Lower lobe of right lung (tissue), 2 donors: ENCODE measurements at regions not wholly inside any gene's neighbourhood (a gene's known extent, or its start where the extent isn't known, plus 50 kb on each side); places are given as distances from the start of the nearest gene placed in this dataset.

Experiments used
- ATAC-seq, 2 donors: fragments of 200-7000 bp; cut with Tn5 transposase; one replicate each; pipeline ENCODE4 v1.9.1; 2020 to 2022; ENCODE audit warnings: mild to moderate bottlenecking in 2 of 2, moderate library complexity in 2 of 2
- DNase-seq: peaks from one replicate; pipeline ENCODE4 v3.0.0-alpha.2; 2020
- H3K27ac ChIP-seq: fragments of 200-600 bp; one replicate; pipeline ENCODE4 v1.8.0; 2022
- H3K27me3 ChIP-seq: fragments of 200-600 bp; one replicate; pipeline ENCODE4 v1.8.0; 2022; ENCODE audit warnings: low read depth
- H3K36me3 ChIP-seq: fragments of 200-600 bp; one replicate; pipeline ENCODE4 v1.8.0; 2022; ENCODE audit warnings: mild to moderate bottlenecking
- H3K4me1 ChIP-seq: fragments of 200-600 bp; one replicate; pipeline ENCODE4 v1.8.0; 2022
- H3K4me3 ChIP-seq: fragments of 200-600 bp; one replicate; pipeline ENCODE4 v1.8.0; 2022; ENCODE audit warnings: mild to moderate bottlenecking
- H3K9me3 ChIP-seq: fragments of 200-600 bp; one replicate; pipeline ENCODE4 v1.8.0; 2022
- CTCF ChIP-seq: fragments of 200-600 bp; IDR thresholded peaks from one replicate; pipeline ENCODE4 v1.8.0; 2022; ENCODE audit warnings: antibody characterized with exemption, mild to moderate bottlenecking
- intact Hi-C: fragments of 100-400 bp; cut with DNase I; formaldehyde crosslinking; loops from one replicate; pipeline ENCODE4 v1.11.0; 2022
- donor health status: DM: no; HTN: yes; CAD: no; lungs with severe emphysema.

DNA sequence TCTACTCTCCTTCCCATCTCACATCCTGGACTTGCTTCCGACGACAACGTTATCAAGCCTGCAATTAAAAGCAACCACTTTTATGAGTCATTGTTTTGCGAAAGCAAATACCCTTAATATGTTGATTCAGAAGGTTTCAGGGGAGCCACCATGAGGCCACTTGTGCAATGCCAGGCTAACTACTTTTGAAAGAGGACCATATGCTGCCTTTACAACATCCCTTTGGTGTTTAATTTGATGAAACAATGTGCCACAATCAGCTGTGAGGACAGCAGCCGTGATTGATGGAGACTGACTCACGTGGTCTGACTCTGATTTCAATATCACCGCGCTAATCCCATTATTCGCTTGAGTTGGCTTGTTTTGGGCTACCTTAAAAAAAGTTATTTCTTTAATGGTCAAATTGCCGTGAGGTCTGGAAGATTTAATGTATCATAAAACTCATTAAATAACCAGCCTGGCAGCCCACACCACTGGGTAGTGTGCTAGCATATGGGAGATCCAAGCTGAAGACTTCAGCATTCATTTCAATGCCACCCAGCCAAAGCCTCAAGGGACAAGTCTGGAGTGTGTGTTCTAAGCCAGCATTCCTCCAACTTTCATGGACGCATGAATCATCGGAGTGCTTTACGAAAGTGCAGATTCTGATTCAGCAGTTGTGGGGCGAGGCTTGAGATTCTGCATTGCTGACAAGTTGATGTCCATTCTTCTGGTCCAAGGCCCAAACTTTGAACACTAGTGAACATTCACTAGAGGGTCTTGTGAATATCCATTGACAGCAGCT is 73.3 kb upstream of the PAXBP1 start:
- ATAC-seq (no peak), DNase-seq (no peak)
- no peak overlapping the region for H3K4me3 ChIP-seq
- no peaks in the 10 kb centered on the region for H3K9me3 ChIP-seq
- H3K27me3 ChIP-seq: no peaks in the 10 kb centered on the region
- no peak overlapping the region for H3K27ac ChIP-seq
- H3K36me3 ChIP-seq: no peaks in the 10 kb centered on the region
- no peaks in the 10 kb centered on the region for H3K4me1 ChIP-seq
- intact Hi-C loops: no loop called here
- TF ChIP-seq CTCF: no peak

- intact Hi-C loops: no loop called here
- H3K4me1 ChIP-seq: peaks cover 11% of the 10 kb centered on the region
- no peaks in the 10 kb centered on the region for H3K36me3 ChIP-seq
- H3K27ac ChIP-seq: no peak overlapping the region
- no peaks in the 10 kb centered on the region for H3K9me3 ChIP-seq
- ATAC-seq: peak in 1 of 2 donors; percentile 11
- H3K27me3 ChIP-seq: no peaks in the 10 kb centered on the region
- no peak for TF ChIP-seq CTCF
- DNase-seq: no peak
- no peak overlapping the region for H3K4me3 ChIP-seq
Measured at GRCh38 chr21:32858628-32859027, 87.1 kb upstream of the PAXBP1 start.

DNA sequence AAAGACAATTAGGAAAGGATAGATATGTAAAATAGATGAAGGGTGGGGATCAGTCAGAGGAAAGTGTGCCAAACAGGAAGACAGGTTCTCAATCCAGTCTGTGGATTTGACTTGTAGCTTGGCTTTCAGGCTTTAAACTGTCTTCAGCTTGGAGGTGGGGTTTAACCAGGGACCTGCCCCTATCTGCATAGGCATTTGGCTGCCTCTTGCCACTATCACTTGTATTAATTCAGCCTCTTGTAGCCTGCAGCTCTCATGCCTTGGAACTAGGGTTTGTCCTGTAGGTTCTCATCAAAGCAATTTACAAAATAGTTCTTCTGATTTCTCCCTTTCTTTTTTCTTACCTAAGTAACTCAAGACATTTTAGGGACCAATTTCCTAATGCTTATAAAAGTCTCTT is 88.8 kb upstream of the PAXBP1 start:
- H3K4me1 ChIP-seq: peaks cover 11% of the 10 kb centered on the region
- H3K36me3 ChIP-seq: no peaks in the 10 kb centered on the region
- intact Hi-C loops: no loop called here
- no peak for TF ChIP-seq CTCF
- DNase-seq: no peak
- H3K27me3 ChIP-seq: no peaks in the 10 kb centered on the region
- no peak overlapping the region for H3K4me3 ChIP-seq
- ATAC-seq: no peak
- no peak overlapping the region for H3K27ac ChIP-seq
- H3K9me3 ChIP-seq: no peaks in the 10 kb centered on the region

DNA sequence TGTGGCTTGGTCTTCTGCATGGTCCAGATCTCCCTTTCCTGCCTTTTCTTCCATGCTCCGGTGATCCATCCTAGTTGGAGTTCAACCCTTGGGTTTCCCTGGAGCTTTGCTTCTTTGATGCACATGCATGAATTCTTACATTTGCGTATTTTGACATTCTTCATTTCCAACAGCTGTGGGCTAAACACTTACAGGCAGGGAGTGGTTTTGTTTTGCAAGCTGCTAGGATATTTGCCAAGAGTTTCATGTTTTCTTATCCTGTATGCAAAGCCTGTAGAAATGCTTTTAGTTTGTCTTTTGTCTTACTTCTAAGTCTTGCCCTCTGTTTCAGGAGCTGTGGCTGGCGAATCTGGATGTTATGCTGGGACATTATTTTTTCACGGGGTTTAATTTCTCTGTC is 90.3 kb upstream of the PAXBP1 start:
- peaks cover 11% of the 10 kb centered on the region for H3K4me1 ChIP-seq
- no peak for DNase-seq
- H3K27ac ChIP-seq: no peak overlapping the region
- H3K4me3 ChIP-seq: no peak overlapping the region
- TF ChIP-seq CTCF: no peak
- intact Hi-C loops: no loop called here
- H3K9me3 ChIP-seq: no peaks in the 10 kb centered on the region
- H3K27me3 ChIP-seq: no peaks in the 10 kb centered on the region
- no peak for ATAC-seq
- no peaks in the 10 kb centered on the region for H3K36me3 ChIP-seq

- Histone ChIP-seq H3K27me3 (no peaks in the 10 kb centered on the region), H3K4me1 (peaks cover under 1% of the 10 kb centered on the region), H3K4me3 (no peak overlapping the region), H3K36me3 (no peaks in the 10 kb centered on the region), H3K9me3 (no peaks in the 10 kb centered on the region), H3K27ac (no peak overlapping the region)
- TF ChIP-seq CTCF: no peak
- intact Hi-C loops: no loop called here
- DNase-seq (no peak), ATAC-seq (no peak)
Measured at GRCh38 chr21:32867597-32867996, 96.0 kb upstream of the PAXBP1 start.
